ENCODE measurements at regions not wholly inside any gene's neighbourhood (a gene's known extent, or its start where the extent isn't known, plus 50 kb on each side); places are given as distances from the start of the nearest gene placed in this dataset.

DNA sequence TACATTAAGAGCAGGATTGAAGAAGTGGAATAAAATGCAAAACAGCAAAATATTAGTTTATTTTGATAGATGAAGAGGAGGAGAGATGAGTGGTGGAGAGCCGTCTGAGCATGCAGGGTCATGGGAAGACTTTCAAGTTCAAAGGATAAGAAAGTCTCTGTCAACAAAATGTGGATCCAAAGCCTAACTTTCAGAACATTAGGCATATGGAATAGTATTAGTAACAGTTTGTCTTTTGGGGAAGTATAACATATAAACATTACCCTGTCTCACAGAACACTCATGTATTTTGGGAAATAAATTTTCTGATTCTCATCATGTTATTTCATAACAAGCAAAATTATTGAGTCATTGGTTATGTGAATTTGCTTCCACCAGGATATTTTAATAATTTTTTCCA lies 104.3 kb upstream of the CEP126 start:
- no peak overlapping the region for H3K27ac ChIP-seq (replicated peaks in 1 of 4)
- no peak for TF ChIP-seq EP300 (IDR thresholded peaks at IDR 0.05)
- TF ChIP-seq POLR2A (IDR thresholded peaks at IDR 0.05; ENCODE audit: low read depth): no peak
- TF ChIP-seq, protein P1, sequence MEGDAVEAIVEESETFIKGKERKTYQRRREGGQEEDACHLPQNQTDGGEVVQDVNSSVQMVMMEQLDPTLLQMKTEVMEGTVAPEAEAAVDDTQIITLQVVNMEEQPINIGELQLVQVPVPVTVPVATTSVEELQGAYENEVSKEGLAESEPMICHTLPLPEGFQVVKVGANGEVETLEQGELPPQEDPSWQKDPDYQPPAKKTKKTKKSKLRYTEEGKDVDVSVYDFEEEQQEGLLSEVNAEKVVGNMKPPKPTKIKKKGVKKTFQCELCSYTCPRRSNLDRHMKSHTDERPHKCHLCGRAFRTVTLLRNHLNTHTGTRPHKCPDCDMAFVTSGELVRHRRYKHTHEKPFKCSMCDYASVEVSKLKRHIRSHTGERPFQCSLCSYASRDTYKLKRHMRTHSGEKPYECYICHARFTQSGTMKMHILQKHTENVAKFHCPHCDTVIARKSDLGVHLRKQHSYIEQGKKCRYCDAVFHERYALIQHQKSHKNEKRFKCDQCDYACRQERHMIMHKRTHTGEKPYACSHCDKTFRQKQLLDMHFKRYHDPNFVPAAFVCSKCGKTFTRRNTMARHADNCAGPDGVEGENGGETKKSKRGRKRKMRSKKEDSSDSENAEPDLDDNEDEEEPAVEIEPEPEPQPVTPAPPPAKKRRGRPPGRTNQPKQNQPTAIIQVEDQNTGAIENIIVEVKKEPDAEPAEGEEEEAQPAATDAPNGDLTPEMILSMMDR (IDR thresholded peaks at IDR 0.05): no peak
- TF ChIP-seq POLR2AphosphoS5 (IDR thresholded peaks at IDR 0.05): no peak
- no peaks in the 10 kb centered on the region for H3K9me3 ChIP-seq
- intact Hi-C loops (cut with DNase I): no loop called here
- H3K4me3 ChIP-seq: no peak overlapping the region
- H3K4me1 ChIP-seq: peaks cover 0 to 5% (median 0%) of the 10 kb centered on the region in 4 donors
- H3K27me3 ChIP-seq: no peaks in the 10 kb centered on the region
- WGBS: 83% methylated on average over 1 of the region's 1 CpG
- no peaks in the 10 kb centered on the region for H3K36me3 ChIP-seq
- DNase-seq (ENCODE audit: extremely low spot score): no peak

DNA sequence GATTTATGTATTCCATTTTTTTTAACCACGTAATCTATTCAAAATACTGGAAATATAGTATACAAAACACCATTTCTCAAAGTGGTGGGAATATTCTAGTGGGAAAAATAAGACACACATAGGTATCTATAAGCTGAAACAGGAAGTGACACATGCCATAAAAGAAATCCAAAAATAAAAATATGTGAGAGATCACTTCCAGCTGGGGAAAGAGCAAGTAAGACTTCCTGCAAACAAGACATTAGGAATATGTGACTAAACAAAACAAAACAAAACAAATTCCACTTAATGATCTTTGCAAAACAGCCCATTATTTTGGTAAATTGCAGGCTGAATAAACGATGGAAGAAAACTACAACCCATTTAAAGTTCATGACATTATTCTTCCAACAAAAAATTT lies 107.3 kb upstream of the CEP126 start:
- no peak for DNase-seq (ENCODE audit: extremely low spot score)
- Histone ChIP-seq H3K9me3 (no peaks in the 10 kb centered on the region), H3K36me3 (no peaks in the 10 kb centered on the region), H3K4me1 (peaks cover 0 to 10% (median 5%) of the 10 kb centered on the region in 4 donors), H3K27ac (replicated peaks in 1 of 4) (no peak overlapping the region), H3K27me3 (no peaks in the 10 kb centered on the region), H3K4me3 (no peak overlapping the region)
- intact Hi-C loops (cut with DNase I): no loop called here
- 70% methylated on average over 2 of the region's 2 CpGs for WGBS
- TF ChIP-seq, protein P1 (IDR thresholded peaks at IDR 0.05): no peak
- no peak for TF ChIP-seq EP300 (IDR thresholded peaks at IDR 0.05)
- no peak for TF ChIP-seq POLR2AphosphoS5 (IDR thresholded peaks at IDR 0.05)
- TF ChIP-seq POLR2A (IDR thresholded peaks at IDR 0.05; ENCODE audit: low read depth): no peak

DNA sequence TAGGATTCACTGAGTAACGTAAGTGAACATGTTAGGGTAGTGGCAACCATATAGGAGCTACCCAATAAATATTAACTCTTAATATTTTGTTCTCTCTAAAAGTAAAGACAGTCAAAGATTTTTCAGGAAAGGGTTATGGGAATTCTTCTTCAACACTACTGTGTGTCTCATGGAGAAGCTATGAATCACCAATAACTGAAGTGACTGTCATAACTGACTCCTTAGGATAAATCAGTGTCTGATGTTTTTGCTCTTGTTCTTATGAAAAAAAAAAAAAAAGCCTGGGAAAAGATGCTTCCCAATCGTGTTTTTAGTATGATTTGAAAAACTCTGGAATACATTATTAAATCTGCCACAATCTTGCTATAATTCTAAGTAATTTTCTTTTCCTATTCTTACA lies 111.2 kb upstream of the CEP126 start:
- Histone ChIP-seq H3K36me3 (no peaks in the 10 kb centered on the region), H3K27ac (replicated peaks in 1 of 4) (no peak overlapping the region), H3K9me3 (no peaks in the 10 kb centered on the region), H3K4me1 (peaks cover 0 to 9% (median 5%) of the 10 kb centered on the region in 4 donors), H3K27me3 (no peaks in the 10 kb centered on the region), H3K4me3 (no peak overlapping the region)
- WGBS: 43% methylated on average over 2 of the region's 2 CpGs
- TF ChIP-seq, protein P1 (IDR thresholded peaks at IDR 0.05): no peak
- TF ChIP-seq EP300 (IDR thresholded peaks at IDR 0.05) (no peak), POLR2A (IDR thresholded peaks at IDR 0.05; ENCODE audit: low read depth) (no peak), POLR2AphosphoS5 (IDR thresholded peaks at IDR 0.05) (no peak)
- intact Hi-C loops (cut with DNase I): no loop called here
- no peak for DNase-seq (ENCODE audit: extremely low spot score)

DNA sequence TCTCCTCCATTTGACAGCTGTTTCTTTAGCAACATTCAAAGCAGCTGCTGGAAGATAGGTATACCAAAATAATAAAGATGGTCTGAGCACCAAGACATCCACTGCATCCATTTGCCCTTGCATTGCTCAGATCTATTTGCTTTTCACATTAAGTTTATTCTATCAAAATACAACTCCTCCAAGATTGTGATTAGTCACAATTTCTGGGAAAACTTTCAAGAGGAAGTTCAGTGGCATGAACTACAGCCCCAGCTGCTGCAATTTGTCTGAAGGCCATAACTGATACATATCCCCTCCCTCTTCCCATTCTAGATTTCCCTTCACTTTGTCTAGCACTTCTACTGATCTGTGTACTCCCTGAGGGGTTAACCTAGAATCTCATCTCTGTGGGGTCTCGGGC lies 117.5 kb upstream of the CEP126 start:
- Histone ChIP-seq H3K27ac (replicated peaks in 1 of 4) (no peak overlapping the region), H3K4me1 (peaks cover 0 to 11% (median 0%) of the 10 kb centered on the region in 4 donors), H3K9me3 (no peaks in the 10 kb centered on the region), H3K36me3 (no peaks in the 10 kb centered on the region), H3K27me3 (no peaks in the 10 kb centered on the region), H3K4me3 (no peak overlapping the region)
- TF ChIP-seq EP300 (IDR thresholded peaks at IDR 0.05): no peak
- no peak for TF ChIP-seq POLR2AphosphoS5 (IDR thresholded peaks at IDR 0.05)
- TF ChIP-seq POLR2A (IDR thresholded peaks at IDR 0.05; ENCODE audit: low read depth): no peak
- no peak for DNase-seq (ENCODE audit: extremely low spot score)
- intact Hi-C loops (cut with DNase I): no loop called here
- 74% methylated on average over 1 of the region's 1 CpG for WGBS

DNA sequence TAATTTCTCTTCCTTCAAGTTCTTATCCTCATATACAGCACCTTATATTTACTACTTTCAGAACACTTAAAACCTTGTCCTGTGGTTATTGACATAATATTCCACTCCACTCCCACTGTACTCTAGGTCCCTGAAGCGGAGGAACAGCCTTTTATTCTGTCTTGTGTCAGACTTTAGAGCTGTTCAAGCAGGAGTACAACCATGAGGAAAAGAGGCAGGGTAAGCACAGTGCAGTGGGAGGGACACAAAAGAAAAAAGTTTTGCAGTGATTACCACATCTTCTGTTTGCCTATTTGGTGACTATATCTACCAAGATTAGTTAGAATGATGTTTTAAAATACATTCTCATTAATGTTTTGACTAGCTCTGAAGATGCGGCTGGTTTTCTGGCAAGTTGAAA lies 122.0 kb upstream of the CEP126 start:
- WGBS: 78% methylated on average over 2 of the region's 2 CpGs
- no peak for DNase-seq (ENCODE audit: extremely low spot score)
- H3K9me3 ChIP-seq: no peaks in the 10 kb centered on the region
- intact Hi-C loops (cut with DNase I): no loop called here
- H3K27me3 ChIP-seq: no peaks in the 10 kb centered on the region
- peaks cover 0 to 6% (median 0%) of the 10 kb centered on the region in 4 donors for H3K4me1 ChIP-seq
- no peak for TF ChIP-seq POLR2A (IDR thresholded peaks at IDR 0.05; ENCODE audit: low read depth)
- no peak for TF ChIP-seq POLR2AphosphoS5 (IDR thresholded peaks at IDR 0.05)
- no peak for TF ChIP-seq EP300 (IDR thresholded peaks at IDR 0.05)
- TF ChIP-seq, protein P1 (IDR thresholded peaks at IDR 0.05): no peak
- H3K27ac ChIP-seq (replicated peaks in 1 of 4): no peak overlapping the region
- no peak overlapping the region for H3K4me3 ChIP-seq
- no peaks in the 10 kb centered on the region for H3K36me3 ChIP-seq
